GM18499 (cell line): ENCODE measurements at regions not wholly inside any gene's neighbourhood (a gene's known extent, or its start where the extent isn't known, plus 50 kb on each side); places are given as distances from the start of the nearest gene placed in this dataset.

Experiments
- ATAC-seq: cut with Tn5 transposase; IDR thresholded peaks from one replicate; pipeline ENCODE4 v1.9.1; 2021; ENCODE audit warnings: moderate number of reproducible peaks; ENCODE audit not compliant: insufficient read depth, unreplicated experiment

DNA sequence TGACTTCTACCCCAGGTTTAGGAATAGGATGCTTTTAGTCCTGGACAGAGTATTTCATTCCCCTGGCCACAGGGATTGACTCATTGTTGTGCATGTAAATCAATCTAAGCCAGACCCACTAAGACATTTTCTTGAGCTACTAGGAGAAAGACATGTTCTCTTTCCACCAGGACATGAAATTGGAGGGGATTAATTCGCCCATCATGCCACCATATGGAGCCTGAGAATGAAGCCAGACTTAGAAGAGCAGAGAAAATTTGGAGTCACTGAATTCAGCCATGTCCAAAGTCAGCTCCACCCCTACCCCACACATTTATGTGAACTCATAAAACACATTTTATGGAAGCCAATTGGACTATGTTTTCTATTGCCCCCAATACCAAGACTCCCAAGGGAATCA lies 322.5 kb downstream of the NFIB start:
- no peak for ATAC-seq

DNA sequence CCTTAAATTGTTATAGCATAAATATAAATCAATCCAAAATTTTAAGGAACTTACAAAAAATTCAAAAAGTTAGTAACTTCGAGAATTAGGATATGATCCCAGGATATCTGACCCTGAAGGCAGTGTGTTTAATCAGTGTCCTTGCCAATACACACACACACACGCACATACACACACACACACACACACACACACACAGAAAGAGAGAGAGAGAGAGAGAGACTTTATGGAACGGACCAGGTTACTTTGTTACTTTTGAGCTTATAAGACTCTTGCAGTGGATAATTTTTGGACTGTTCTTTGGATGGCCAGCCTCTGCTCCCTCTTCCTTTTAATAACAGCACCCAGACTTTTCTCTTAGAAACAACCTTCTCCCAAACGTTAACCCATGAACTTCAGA lies 322.9 kb downstream of the NFIB start:
- ATAC-seq: no peak

- ATAC-seq: no peak
Observed at GRCh38 chr9:13990331-13990730, 323.6 kb downstream of the NFIB start.

GRCh38 chr9:13988944-13989343 lies 325.0 kb downstream of the NFIB start:
- no peak for ATAC-seq

GRCh38 chr9:13983607-13984006 lies 330.3 kb downstream of the NFIB start:
- no peak for ATAC-seq

- no peak for ATAC-seq
Observed at GRCh38 chr9:13979941-13980318, 334.0 kb downstream of the NFIB start.

DNA sequence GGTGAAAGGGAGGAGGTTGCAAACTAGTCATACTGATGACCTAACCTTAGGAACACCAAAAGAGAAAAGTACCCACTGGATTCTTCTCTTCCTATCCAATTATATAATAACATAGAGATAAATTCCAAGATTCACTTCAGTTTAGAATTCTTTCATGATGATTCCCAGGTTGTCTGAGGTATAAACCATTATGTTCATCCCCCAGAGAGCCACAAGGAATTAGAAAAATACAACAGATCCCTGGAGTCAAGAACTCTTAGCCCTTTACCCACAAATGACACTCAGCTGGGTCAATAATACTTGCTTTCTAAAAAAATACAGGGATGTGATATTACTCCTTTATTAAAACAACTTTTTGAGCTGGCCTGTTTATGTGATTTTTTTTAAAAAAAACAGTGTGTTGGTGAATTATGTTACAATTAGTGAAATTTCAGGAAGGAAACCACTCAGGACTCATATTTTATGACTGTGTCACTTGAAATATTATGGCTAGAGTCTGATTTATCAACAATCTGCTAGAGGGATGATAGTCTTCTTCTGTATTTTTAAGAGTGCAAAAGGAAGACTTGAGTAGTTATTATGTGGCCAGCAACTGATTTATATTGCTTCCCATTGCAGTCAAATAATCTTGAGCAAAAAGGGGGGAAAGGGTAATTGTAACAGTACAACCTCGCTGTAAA lies 338.2 kb downstream of the NFIB start:
- no peak for ATAC-seq

DNA sequence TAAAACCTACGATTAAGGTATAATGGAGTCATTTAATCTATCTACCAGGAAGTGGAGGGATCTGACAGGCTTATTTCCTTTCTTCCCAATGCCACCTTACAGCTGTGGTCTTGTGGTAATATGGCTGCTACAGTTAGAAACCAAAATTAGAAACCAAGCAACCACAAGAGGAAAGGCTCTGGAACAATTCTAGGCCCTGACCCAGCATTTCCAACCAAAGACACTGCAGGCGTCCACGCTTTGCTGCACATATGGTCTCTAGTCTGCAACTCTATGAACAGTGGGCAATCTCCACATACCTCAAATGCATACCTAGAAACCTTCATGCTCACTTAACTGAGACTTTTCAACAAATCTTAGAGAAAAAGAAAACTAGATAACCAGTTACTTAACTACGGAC lies 339.1 kb downstream of the NFIB start:
- ATAC-seq: no peak

DNA sequence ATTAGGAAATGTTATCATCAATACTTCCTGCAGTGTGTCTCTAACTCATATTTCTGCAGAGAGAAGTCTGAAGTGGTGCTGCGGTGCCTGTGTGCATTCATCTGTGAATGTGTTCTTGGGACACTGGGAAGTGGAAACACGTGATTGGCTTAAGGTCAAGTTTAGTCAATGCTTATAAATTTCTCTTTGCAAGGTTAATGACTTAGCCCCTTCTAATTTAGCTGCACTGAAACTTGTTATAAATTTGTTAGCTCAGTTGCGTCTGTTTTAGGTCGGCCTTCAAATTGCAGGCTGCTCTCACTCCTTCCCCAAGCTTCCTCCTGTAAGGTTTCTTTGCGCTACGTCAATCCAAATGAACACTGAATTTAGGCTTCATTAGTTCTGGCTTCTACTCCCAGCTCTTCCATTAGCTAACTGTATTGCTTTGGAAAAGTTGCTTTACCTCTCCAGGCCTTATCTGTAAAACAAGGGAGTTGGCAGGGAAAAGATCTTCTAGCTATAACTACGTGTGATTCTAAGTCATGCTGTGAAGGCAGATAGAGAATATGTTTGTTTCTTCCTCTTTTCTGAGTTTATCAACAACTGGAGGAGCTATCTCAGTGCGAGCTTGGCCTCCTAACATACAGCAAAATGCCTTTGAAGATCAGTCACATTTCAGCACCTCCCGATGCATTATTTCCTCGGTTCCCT lies 341.8 kb downstream of the NFIB start:
- no peak for ATAC-seq

DNA sequence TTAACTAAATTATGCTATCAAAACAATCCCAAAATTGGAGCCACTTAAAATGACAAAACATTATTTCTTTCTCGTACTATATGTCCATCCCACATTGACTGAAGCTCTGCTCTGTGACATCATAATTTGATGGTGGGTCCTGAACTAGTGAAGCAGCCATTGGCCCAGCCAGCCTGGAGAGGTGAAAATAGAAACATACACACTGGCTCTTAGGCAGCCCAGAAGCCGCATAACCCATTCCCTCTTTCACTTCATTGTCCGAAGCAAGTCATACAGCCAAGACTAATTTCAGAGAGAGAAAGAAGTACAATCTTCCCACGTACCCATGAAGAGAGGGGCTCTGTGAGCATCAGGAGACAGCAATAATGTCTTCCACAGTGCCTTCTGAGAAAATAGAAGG lies 342.5 kb downstream of the NFIB start:
- ATAC-seq: no peak

DNA sequence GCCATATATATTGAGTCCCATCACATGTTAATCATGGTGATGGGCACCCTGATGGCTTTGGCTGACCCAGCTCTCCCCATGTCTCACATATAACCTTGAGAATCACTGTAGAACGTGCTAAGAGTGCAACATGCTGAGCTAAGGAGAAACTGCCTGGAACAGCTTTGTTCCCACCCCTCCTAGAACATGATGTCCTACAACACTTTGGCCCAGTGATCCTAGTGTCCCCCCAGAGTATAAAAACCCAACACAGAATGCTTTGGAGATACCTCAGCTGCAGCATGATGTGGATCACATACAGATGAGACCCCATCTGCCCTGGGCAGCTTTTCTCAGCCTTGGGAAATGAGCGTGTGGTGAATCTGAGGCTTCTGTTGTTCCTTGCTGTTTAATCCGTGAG lies 343.5 kb downstream of the NFIB start:
- ATAC-seq: no peak

- no peak for ATAC-seq
Observed at GRCh38 chr9:13970018-13970417, 343.9 kb downstream of the NFIB start.

DNA sequence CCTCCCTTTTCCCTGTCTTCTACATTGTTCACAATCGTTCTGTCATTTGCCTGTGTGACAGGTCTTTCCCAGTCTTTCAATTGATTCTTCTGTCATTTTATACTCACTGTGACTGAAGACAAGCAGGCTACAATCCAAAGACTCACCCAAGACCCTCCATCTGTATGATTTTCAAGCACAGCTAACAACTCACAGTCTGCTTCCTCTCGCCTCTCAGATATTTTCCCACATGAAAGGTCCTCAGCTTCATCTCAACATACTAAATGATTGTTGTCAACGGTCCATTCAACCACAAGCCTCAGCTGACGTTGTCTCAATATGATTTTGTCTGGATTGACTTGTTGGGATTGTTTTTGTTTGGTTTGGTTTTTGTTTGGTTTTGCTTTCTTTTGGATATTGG lies 346.5 kb downstream of the NFIB start:
- ATAC-seq: no peak

- no peak for ATAC-seq
Observed at GRCh38 chr9:13967011-13967410, 346.9 kb downstream of the NFIB start.

GRCh38 chr9:13963005-13963653 lies 350.8 kb downstream of the NFIB start:
- ATAC-seq: no peak

DNA sequence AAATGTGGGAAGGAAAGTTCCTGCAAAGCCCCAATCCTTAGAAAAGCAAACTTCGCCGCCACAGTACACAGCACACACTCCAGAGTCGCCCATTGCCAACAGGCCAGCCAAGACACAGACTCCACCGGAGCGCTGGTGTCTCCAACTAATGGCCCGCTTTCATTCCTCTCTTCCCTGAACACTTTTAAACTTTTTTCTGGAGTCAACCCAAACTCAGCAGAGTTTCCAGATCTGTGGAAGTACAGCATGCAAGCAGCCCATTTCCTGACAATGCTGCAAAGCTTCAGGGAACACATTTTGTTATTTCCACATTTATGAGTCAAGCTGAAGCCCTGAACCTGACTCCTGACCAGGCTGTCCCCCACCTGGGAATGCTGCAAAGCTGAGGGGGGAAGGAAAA lies 351.9 kb downstream of the NFIB start:
- no peak for ATAC-seq

GRCh38 chr9:13960011-13960765 lies 353.8 kb downstream of the NFIB start:
- ATAC-seq: no peak

DNA sequence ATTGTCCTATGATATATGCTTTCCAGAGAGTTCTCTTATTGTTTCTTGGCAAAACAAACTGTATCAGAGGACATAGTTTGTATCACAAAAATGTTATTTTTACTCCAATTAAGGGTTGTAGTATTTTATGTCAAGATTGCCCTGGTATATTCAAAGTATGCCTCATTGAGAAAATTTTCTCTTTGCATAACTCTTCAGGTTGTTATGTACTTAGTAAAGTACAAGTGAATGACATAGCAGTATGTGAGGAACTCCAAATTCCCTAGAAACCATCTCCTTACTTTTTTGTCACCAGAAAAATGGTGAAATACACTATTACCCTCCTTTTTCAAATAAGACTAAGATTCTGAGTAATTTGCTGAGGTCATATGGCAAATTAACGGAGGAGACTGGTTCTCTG lies 355.3 kb downstream of the NFIB start:
- ATAC-seq: no peak

- no peak for ATAC-seq
Observed at GRCh38 chr9:13957089-13957488, 356.9 kb downstream of the NFIB start.

- ATAC-seq: no peak
Observed at GRCh38 chr9:13956107-13956506, 357.8 kb downstream of the NFIB start.

GRCh38 chr9:13952906-13953305 lies 361.0 kb downstream of the NFIB start:
- no peak for ATAC-seq
